NCI-H345 treated with DMSO at 0.1 percent for 48 hours (cell line): ENCODE measurements at regions not wholly inside any gene's neighbourhood (a gene's known extent, or its start where the extent isn't known, plus 50 kb on each side); places are given as distances from the start of the nearest gene placed in this dataset.

Experiments
- DNase-seq: peaks from one replicate; lab custom pipeline; 2025; ENCODE audit not compliant: unreplicated experiment; lab: John Stamatoyannopoulos, UW

DNA sequence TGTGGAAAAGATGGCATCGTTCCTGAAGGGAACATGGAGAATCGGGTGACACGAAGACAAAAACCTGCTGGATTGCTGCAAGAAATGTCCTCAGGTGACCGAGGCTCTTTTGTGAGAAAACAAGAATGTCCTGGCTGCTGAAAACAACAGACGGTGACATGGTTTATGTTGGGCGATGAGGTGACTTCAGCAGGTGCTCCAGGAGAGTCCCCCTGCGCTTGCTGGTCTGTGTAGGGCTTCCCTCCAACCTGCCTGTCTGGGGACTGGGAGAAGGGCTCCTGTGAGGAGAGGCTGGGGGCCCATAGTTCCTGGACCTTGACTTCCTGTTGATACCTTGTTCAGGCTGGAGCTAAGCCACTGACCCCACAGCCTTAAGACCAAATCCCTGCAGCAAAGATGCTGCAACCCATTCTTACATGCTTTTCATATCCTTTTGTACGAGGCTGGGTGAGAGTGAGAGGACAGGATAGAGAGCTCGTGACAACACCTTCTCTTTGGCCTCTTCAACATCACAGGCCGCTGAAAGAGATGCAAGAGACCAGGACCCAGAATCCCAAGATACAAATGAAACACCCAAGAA is 134.8 kb downstream of the CD83 start:
- DNase-seq: no peak

- no peak for DNase-seq
Measured at GRCh38 chr6:14254505-14254904, 136.9 kb downstream of the CD83 start.

DNA sequence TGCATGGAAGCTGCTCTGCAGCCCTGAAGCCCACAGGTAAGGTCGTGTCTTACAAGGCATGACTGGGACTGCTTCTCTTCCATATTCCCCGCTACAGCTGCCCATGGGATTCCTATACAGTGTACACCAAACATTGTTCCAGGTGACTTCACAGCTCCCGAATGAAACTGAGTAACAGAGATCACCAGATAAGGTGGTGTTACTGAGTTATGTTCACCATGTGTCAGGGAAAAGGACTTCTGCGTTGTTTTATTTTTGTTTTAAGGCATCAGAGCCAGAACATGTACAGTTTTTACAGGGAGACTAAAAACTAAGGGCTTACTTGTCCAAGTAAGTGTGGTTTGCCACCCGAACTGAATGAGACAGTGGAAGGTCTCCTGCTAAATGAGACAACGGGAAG is 138.3 kb downstream of the CD83 start:
- DNase-seq: no peak

- DNase-seq: no peak
Measured at GRCh38 chr6:14258117-14258516, 140.5 kb downstream of the CD83 start.

DNA sequence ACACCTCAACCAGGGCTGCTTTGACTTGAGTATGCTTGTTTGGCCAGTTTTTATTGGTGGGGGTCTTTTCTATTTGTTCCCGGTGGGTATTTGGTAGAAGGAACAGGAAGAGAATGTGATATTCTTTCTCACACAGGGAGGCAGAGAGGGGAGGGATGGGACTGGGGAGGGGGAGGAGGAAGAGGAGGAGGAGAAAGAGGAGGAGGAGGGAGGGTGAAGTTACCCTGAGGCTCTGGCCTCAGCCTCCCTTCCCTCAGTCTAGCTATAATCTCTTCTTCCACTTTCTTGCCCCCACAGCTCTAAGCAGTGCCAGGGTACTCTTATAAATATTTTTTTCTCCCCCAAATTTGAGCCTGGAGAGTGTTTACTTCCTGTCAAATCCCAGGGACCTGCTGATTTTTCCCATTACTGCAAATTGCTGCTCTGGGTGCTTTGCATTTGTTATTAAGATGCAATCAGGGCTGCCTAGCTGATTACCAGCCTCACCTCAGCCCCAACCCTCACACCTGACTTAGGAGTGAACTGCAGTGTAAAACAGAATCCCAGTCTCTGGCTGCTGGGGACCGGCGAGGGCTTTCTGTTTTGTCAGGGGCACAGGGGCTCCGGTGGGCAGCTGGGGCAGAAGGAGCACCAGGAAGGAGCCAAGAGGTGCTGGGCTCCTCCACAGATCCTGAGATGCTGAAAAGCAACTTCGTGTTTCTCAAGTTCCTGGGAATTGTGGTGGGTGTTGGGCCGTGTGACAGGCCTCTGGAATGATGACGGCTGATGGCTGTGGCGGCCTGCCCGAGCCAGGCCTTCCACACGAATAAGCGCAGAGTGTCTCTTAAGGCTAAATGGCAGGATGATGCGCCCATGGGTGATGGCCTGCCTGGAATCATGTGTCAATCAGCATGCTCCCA is 141.4 kb downstream of the CD83 start:
- DNase-seq: no peak

GRCh38 chr6:14259594-14260152 is 142.1 kb downstream of the CD83 start:
- no peak for DNase-seq

DNA sequence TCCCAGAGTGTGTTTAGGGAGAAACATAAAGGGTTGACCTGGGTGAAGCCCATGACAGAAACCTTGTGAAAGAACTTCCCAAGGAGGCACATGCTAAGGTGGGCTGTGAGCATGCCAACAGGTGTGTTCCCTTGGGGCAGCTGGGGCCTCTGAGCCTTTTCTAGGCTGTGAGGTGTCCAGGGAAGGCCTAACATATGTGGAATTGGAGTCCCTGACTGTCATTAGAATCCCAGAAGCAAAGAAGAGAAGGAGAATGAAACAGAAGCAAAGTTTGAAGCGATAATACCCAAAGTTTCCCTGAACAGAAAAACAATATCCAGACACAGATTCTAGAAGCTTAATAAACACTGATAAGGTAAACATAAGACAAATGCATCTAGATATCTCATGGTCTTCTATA is 143.3 kb downstream of the CD83 start:
- DNase-seq: no peak

- no peak for DNase-seq
Measured at GRCh38 chr6:14263881-14264424, 146.4 kb downstream of the CD83 start.

- DNase-seq: no peak
Measured at GRCh38 chr6:14265049-14266021, 147.8 kb downstream of the CD83 start.

- DNase-seq: no peak
Measured at GRCh38 chr6:14266266-14266665, 148.7 kb downstream of the CD83 start.

- no peak for DNase-seq
Measured at GRCh38 chr6:14267885-14268660, 150.5 kb downstream of the CD83 start.

GRCh38 chr6:14269436-14269835 is 151.9 kb downstream of the CD83 start:
- DNase-seq: no peak

GRCh38 chr6:14270142-14270893 is 152.7 kb downstream of the CD83 start:
- no peak for DNase-seq

GRCh38 chr6:14270925-14271788 is 153.6 kb downstream of the CD83 start:
- no peak for DNase-seq

GRCh38 chr6:14271789-14272736 is 154.5 kb downstream of the CD83 start:
- DNase-seq: no peak

- DNase-seq: no peak
Measured at GRCh38 chr6:14272737-14273085, 155.1 kb downstream of the CD83 start.

- no peak for DNase-seq
Measured at GRCh38 chr6:14273191-14273590, 155.6 kb downstream of the CD83 start.
